GM23338 (cell line): ENCODE measurements at regions not wholly inside any gene's neighbourhood (a gene's known extent, or its start where the extent isn't known, plus 50 kb on each side); places are given as distances from the start of the nearest gene placed in this dataset.

Experiments
- CREB1 ChIP-seq: fragments of 250-450 bp; sonication (Bioruptor Pico); IDR thresholded peaks from 2 replicates; pipeline ENCODE4 v1.5.0; 2020; ENCODE audit warnings: low read depth, mild to moderate bottlenecking, moderate library complexity
- CTCF ChIP-seq, 2 experiments: fragments of 200-600 bp in 1 of 2; sonication (generic) in 1 of 2; conservative IDR thresholded peaks; 2 replicates each; pipeline versions ENCODE4 v1.5.1 to v1.6.1; 2016 to 2017; ENCODE audit warnings: antibody characterized with exemption in 2 of 2, low read depth in 2 of 2, mild to moderate bottlenecking in 2 of 2, moderate library complexity in 1 of 2
- ETS1 ChIP-seq: IDR thresholded peaks from 2 replicates; pipeline ENCODE4 v1.6.1; 2016; ENCODE audit warnings: antibody characterized with exemption
- EZH2 ChIP-seq: fragments of 200-600 bp; sonication (generic); IDR thresholded peaks from one replicate; pipeline ENCODE4 v1.8.0; 2017; ENCODE audit warnings: antibody characterized with exemption, mild to moderate bottlenecking, low read depth; ENCODE audit not compliant: unreplicated experiment
- EZH2phosphoT487 ChIP-seq: fragments of 200-600 bp; sonication (generic); IDR thresholded peaks from one replicate; pipeline ENCODE4 v1.8.1; 2018; ENCODE audit warnings: antibody characterized with exemption; ENCODE audit not compliant: unreplicated experiment
- JUNB ChIP-seq: IDR thresholded peaks from one replicate; pipeline ENCODE4 v1.6.1; 2016; ENCODE audit warnings: antibody characterized with exemption; ENCODE audit not compliant: unreplicated experiment
- NANOG ChIP-seq: IDR thresholded peaks from 2 replicates; pipeline ENCODE4 v1.6.1; 2016; ENCODE audit warnings: antibody characterized with exemption, borderline replicate concordance
- POLR2AphosphoS5 ChIP-seq: IDR thresholded peaks from 2 replicates; pipeline ENCODE4 v1.6.1; 2016; ENCODE audit warnings: antibody characterized with exemption, low read depth
- REST ChIP-seq: IDR thresholded peaks from one replicate; pipeline ENCODE4 v1.6.1; 2018; ENCODE audit warnings: antibody characterized with exemption; ENCODE audit not compliant: unreplicated experiment
- STAT1 ChIP-seq: IDR thresholded peaks from one replicate; pipeline ENCODE4 v1.6.1; 2016; ENCODE audit warnings: antibody characterized with exemption; ENCODE audit not compliant: unreplicated experiment
- ZNF114 ChIP-seq: fragments of 250-450 bp; sonication (Bioruptor Pico); IDR thresholded peaks from 2 replicates; pipeline ENCODE4 v1.5.0; 2020; ENCODE audit warnings: mild to moderate bottlenecking, moderate library complexity
- ZNF331 ChIP-seq: fragments of 250-450 bp; sonication (Bioruptor Pico); IDR thresholded peaks from 2 replicates; pipeline ENCODE4 v1.5.0; 2020; ENCODE audit warnings: low read depth, mild to moderate bottlenecking, moderate library complexity

- TF ChIP-seq EZH2phosphoT487 = no peak
- no peak for TF ChIP-seq CTCF (conservative IDR thresholded peaks at IDR 0.05; ENCODE audit: low read depth in 2 of 2)
- no peak for TF ChIP-seq POLR2AphosphoS5
- TF ChIP-seq REST = no peak
- no peak for TF ChIP-seq EZH2
- TF ChIP-seq NANOG = no peak
- TF ChIP-seq CREB1 (CRISPR knock-in tag) = no peak
- TF ChIP-seq ETS1 = no peak
- no peak for TF ChIP-seq JUNB
- no peak for TF ChIP-seq ZNF331
- TF ChIP-seq ZNF114 (CRISPR knock-in tag) = no peak
- TF ChIP-seq STAT1 = no peak
These were observed 53.1 kb upstream of the THY1 start for GRCh38 chr11:119476038-119476437.
